Transverse colon (tissue), 4 donors: ENCODE measurements at regions not wholly inside any gene's neighbourhood (a gene's known extent, or its start where the extent isn't known, plus 50 kb on each side); places are given as distances from the start of the nearest gene placed in this dataset.
"Not testable (repeated sequence)": the region's sequence is repeated elsewhere in the genome, so short reads cannot be mapped to it uniquely, and the experiment has no call there.

Experiments used
- EP300 ChIP-seq: sonication (generic); formaldehyde crosslinking; IDR thresholded peaks from one replicate; pipeline ENCODE4 v1.6.1; 2017; ENCODE audit warnings: antibody characterized with exemption, low read depth
- POLR2A ChIP-seq: fragments of 450-650 bp; IDR thresholded peaks from one replicate; pipeline ENCODE4 v1.6.1; 2016; ENCODE audit warnings: antibody characterized with exemption, mild to moderate bottlenecking, moderate library complexity
- POLR2AphosphoS5 ChIP-seq, 3 donors: sonication (generic); formaldehyde crosslinking; IDR thresholded peaks; one replicate each; pipeline ENCODE4 v1.6.1; 2016; ENCODE audit warnings: antibody characterized with exemption in 3 of 3
- TF ChIP-seq, protein P1 (sequence below), 5 experiments: fragments of 200-600 bp in 3 of 5; fragments of 450-650 bp in 2 of 5; sonication (generic) in 3 of 5; IDR thresholded peaks; 1 replicate in 2 of 5; 2 replicates in 3 of 5; pipeline ENCODE4 v1.5.1; 2016 to 2017; ENCODE audit warnings: antibody characterized with exemption in 5 of 5, inconsistent platforms in 3 of 5, mild to moderate bottlenecking in 2 of 5, moderate library complexity in 1 of 5

DNA sequence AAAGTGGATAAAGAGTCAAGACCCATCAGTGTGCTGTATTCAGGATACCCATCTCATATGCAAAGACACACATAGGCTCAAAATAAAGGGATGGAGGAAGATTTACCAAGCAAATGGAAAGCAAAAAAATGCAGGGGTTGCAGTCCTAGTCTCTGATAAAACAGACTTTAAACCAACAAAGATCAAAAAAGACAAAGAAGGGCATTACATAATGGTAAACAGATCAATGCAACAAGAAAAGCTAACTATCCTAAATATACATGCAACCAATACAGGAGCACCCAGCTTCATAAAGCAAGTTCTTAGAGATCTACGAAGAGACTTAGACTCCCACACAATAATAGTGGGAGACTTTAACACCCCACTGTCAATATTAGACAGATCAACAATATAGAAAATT lies 66.7 kb upstream of the LIPC start:
- TF ChIP-seq, protein P1, sequence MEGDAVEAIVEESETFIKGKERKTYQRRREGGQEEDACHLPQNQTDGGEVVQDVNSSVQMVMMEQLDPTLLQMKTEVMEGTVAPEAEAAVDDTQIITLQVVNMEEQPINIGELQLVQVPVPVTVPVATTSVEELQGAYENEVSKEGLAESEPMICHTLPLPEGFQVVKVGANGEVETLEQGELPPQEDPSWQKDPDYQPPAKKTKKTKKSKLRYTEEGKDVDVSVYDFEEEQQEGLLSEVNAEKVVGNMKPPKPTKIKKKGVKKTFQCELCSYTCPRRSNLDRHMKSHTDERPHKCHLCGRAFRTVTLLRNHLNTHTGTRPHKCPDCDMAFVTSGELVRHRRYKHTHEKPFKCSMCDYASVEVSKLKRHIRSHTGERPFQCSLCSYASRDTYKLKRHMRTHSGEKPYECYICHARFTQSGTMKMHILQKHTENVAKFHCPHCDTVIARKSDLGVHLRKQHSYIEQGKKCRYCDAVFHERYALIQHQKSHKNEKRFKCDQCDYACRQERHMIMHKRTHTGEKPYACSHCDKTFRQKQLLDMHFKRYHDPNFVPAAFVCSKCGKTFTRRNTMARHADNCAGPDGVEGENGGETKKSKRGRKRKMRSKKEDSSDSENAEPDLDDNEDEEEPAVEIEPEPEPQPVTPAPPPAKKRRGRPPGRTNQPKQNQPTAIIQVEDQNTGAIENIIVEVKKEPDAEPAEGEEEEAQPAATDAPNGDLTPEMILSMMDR (IDR thresholded peaks at IDR 0.05): not testable (repeated sequence)
- not testable (repeated sequence) for TF ChIP-seq POLR2A; POLR2AphosphoS5 (IDR thresholded peaks at IDR 0.05); EP300
